Psoas muscle (tissue), 7 donors: ENCODE measurements at regions not wholly inside any gene's neighbourhood (a gene's known extent, or its start where the extent isn't known, plus 50 kb on each side); places are given as distances from the start of the nearest gene placed in this dataset.

ENCODE experiments used
- ATAC-seq, 4 donors: fragments of 200-7000 bp; cut with Tn5 transposase; one replicate each; pipeline ENCODE4 v1.9.1; 2020; ENCODE audit warnings: moderate library complexity in 3 of 4, mild to moderate bottlenecking in 2 of 4
- DNase-seq, 2 donors: peaks; one replicate each; pipeline ENCODE4 v3.0.0-alpha.2; 2020
- H3K27ac ChIP-seq: fragments of 200-600 bp; one replicate; pipeline ENCODE4 v1.8.0; 2022
- H3K27me3 ChIP-seq, 3 donors: fragments of 200-600 bp in 1 of 3; one replicate each; pipeline versions ENCODE4 v1.6.1 to v1.8.0; 2013 to 2022; ENCODE audit warnings: low read length in 2 of 3, mild to moderate bottlenecking in 2 of 3, moderate library complexity in 1 of 3; ENCODE audit not compliant: insufficient read depth in 3 of 3
- H3K36me3 ChIP-seq, 2 donors: fragments of 200-600 bp in 1 of 2; one replicate each; pipeline versions ENCODE4 v1.6.1 to v1.8.0; 2013 to 2022; ENCODE audit warnings: low read depth in 1 of 2, mild to moderate bottlenecking in 1 of 2, moderate library complexity in 1 of 2; ENCODE audit not compliant: insufficient read depth in 1 of 2
- H3K4me1 ChIP-seq: fragments of 200-600 bp; one replicate; pipeline ENCODE4 v1.8.0; 2022
- H3K4me3 ChIP-seq: fragments of 200-600 bp; one replicate; pipeline ENCODE4 v1.8.0; 2022; ENCODE audit warnings: mild to moderate bottlenecking
- H3K9me3 ChIP-seq: fragments of 200-600 bp; one replicate; pipeline ENCODE4 v1.8.0; 2022
- CTCF ChIP-seq: fragments of 200-600 bp; IDR thresholded peaks from one replicate; pipeline ENCODE4 v1.8.0; 2022; ENCODE audit warnings: antibody characterized with exemption
- WGBS, 3 donors: extraction: QIAGEN DNeasy Blood & Tissue Kit; methylation state at CpG; one replicate each; pipeline versions ENCODE4 v1.1.6 to v1.1.7; 2013; 5-methylcytosine and 5-hydroxymethylcytosine counted together
- intact Hi-C, 2 donors: fragments of 100-400 bp; cut with DNase I; formaldehyde crosslinking; loops; one replicate each; pipeline versions ENCODE4 v1.11.0 to v1.14.2; 2022
- donor health status: healthy with polysubstance abuse.
- donor health status: DM: no; HTN: no; CAD: no; lungs with moderate emphysema.
- donor health status: Bipolar disorder and iron deficiency.
- donor health status: healthy.
- donor health status: DM: yes; HTN: yes; CAD: no.
- donor health status: DM: no; HTN: no; CAD: no.
- donor health status: DM: yes; HTN: yes; CAD: no.

DNA sequence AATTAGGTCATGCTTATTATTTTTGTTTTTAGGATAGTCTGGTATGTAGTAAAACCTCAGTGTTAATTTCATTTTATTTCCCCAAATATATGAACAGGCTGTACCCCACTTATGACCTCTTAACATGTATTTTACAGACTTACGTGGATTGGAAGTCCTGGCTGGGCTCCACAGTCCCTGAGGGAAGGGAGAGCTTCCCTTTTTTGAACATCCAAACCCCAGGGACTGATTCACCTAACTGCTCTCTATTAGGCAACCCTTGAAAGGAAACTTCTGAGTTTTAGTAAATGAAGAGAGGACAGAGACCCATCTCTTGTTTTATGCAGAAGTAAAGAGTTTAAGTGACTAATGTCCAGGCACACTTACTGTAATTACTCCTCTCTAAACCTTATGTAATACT, 233.1 kb upstream of the SPRY1 start:
- Histone ChIP-seq H3K4me3 (no peak overlapping the region), H3K27me3 (no peaks in the 10 kb centered on the region), H3K9me3 (no peaks in the 10 kb centered on the region), H3K36me3 (no peaks in the 10 kb centered on the region), H3K4me1 (no peaks in the 10 kb centered on the region), H3K27ac (no peak overlapping the region)
- DNase-seq, result no peak
- no peak for TF ChIP-seq CTCF
- no peak for ATAC-seq
- intact Hi-C loops, result no loop called here
- WGBS, 3 donors, result 52 to 89% (median 69%) methylated on average over 1 of the region's 1 CpG

DNA sequence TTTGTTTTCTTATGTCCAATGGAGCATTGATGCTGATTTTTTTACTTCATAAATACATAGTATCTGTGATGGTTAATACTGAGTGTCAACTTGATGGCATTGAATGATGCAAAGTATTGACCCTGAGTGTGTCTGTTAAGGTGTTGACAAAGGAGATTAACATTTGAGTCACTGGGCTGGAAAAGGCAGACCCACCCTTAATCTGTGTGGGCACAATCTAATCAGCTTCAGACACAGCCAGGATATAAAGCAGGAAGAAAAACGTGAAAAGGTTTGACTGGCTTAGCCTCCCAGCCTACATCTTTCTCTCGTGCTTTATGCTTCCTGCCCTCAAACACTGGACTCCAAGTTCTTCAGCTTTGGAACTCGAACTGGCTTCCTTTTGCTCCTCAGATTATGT, 230.6 kb upstream of the SPRY1 start:
- Histone ChIP-seq H3K4me1 (no peaks in the 10 kb centered on the region), H3K27ac (no peak overlapping the region), H3K27me3 (no peaks in the 10 kb centered on the region), H3K4me3 (no peak overlapping the region), H3K9me3 (no peaks in the 10 kb centered on the region), H3K36me3 (no peaks in the 10 kb centered on the region)
- WGBS, 3 donors, result 93 to 94% (median 94%) methylated on average over 3 of the region's 3 CpGs
- ATAC-seq (no peak), DNase-seq (no peak)
- intact Hi-C loops, result no loop called here
- TF ChIP-seq CTCF, result no peak

DNA sequence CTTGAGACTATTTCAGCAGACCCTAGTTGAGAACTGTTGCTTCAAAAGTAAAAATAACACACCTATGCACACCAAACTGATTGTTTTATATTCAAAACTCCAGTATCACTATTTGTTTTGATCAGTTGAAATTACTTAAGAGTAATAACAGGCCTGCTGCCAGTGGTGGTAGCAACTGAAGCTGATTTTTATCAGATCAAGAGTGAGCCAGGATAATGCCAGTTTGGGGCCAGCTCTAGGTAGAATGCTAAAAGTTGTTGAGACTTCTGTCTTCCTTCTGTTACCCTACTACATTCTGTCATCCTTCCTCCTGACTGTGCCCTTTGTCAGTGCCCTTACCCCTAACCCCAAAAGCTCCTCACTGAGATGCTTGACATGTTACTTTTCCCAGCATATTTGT, 228.7 kb upstream of the SPRY1 start:
- no peaks in the 10 kb centered on the region for H3K4me1 ChIP-seq
- TF ChIP-seq CTCF, result no peak
- no peaks in the 10 kb centered on the region for H3K36me3 ChIP-seq
- intact Hi-C loops, result no loop called here
- DNase-seq (no peak), ATAC-seq (no peak)
- H3K27me3 ChIP-seq, result no peaks in the 10 kb centered on the region
- no peak overlapping the region for H3K27ac ChIP-seq
- no peaks in the 10 kb centered on the region for H3K9me3 ChIP-seq
- no peak overlapping the region for H3K4me3 ChIP-seq

DNA sequence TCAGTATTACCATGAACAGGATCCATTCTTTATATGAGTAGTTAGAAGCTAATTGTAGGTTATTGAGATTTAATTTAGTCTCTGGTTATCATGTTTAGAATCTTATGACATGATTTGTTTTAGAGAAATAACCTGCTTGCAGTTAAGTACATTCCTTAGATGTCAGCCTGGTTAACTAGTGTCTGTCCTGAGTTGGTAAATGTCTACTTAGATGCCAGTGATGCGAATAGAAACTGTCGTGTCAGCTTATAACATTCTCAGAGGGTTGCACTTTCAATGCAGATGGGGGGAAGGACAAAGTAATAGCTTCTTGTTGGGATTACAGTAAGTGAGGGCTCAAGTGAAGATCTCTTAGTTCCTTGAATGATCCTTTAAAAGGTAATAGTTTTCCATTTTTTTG, 227.8 kb upstream of the SPRY1 start:
- no peaks in the 10 kb centered on the region for H3K4me1 ChIP-seq
- no peak for TF ChIP-seq CTCF
- H3K27ac ChIP-seq, result no peak overlapping the region
- DNase-seq, result no peak
- ATAC-seq, result no peak
- no peaks in the 10 kb centered on the region for H3K27me3 ChIP-seq
- no peaks in the 10 kb centered on the region for H3K9me3 ChIP-seq
- H3K4me3 ChIP-seq, result no peak overlapping the region
- 29 to 67% (median 30%) methylated on average over 2 of the region's 2 CpGs for WGBS, 3 donors
- no peaks in the 10 kb centered on the region for H3K36me3 ChIP-seq
- intact Hi-C loops, result no loop called here

DNA sequence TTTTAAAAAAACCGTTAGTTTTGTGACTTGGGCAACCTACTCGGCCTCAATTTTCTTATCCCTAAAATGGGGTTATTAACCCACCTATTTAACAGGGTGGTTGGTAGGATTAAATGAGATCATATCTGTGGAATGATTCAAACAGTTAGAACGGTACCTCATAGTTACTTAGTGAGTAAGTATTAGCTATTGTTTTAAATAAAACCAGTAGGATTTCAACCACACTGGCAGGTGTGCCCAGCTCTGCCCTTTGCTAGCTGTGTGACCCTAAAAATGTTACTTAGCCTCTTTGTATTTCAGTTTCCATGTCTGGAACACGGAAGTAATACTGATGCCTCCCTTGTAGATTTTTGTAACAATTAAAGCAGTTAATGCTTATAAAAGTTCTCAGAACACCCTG, 225.8 kb upstream of the SPRY1 start:
- ATAC-seq (no peak), DNase-seq (no peak)
- Histone ChIP-seq H3K4me1 (no peaks in the 10 kb centered on the region), H3K9me3 (no peaks in the 10 kb centered on the region), H3K27me3 (no peaks in the 10 kb centered on the region), H3K27ac (no peak overlapping the region), H3K36me3 (no peaks in the 10 kb centered on the region), H3K4me3 (no peak overlapping the region)
- intact Hi-C loops, result no loop called here
- no peak for TF ChIP-seq CTCF
- 88 to 92% (median 92%) methylated on average over 4 of the region's 4 CpGs for WGBS, 3 donors
